HepG2 (cell line): ENCODE measurements at regions not wholly inside any gene's neighbourhood (a gene's known extent, or its start where the extent isn't known, plus 50 kb on each side); places are given as distances from the start of the nearest gene placed in this dataset.

Source experiments
- ATAC-seq: fragments of 200-7000 bp; cut with Tn5 transposase; 3 replicates; pipeline ENCODE4 v1.9.1; 2020; ENCODE audit warnings: mild to moderate bottlenecking, moderate library complexity
- BruUV-seq: library from RNA; stranded (reverse); fragments of 400-500 nt; replicated peaks from 2 replicates; lab custom pipeline; 2021; lab: Mats Ljungman, UMichigan
- CTCF ChIA-PET: fragments of 300-600 bp; formaldehyde crosslinking; extraction: SDS; loops from one replicate; lab custom pipeline; 2021; ENCODE audit warnings: low total read pairs, inconsistent platforms, low intra/inter-chr PET ratio; lab: Yijun Ruan, JAX
- POLR2A ChIA-PET: fragments of 350-600 bp; sonication (Branson Sonifier 250); formaldehyde crosslinking; loops from one replicate; lab custom pipeline; 2020; ENCODE audit warnings: antibody characterized with exemption, inconsistent platforms; lab: Yijun Ruan, JAX
- DNase-seq: peaks from one replicate; pipeline ENCODE4 v3.0.0-alpha.2; 2015; ENCODE audit warnings: low spot score
- FAIRE-seq: peaks from 3 replicates; lab custom pipeline; 2011; peaks lifted over from hg19 to GRCh38; lab: Jason Lieb, UNC
- H2AFZ ChIP-seq: one replicate; pipeline ENCODE4 v1.6.1; 2011; ENCODE audit warnings: low read length, inconsistent platforms
- H3K27ac ChIP-seq: fragments of 300-600 bp; 3 replicates; pipeline ENCODE4 v1.8.0; 2011; ENCODE audit warnings: mixed run types, mild to moderate bottlenecking, mixed read lengths, low read length, inconsistent platforms; ENCODE audit not compliant: insufficient read depth; ENCODE audit errors: extremely low read length
- H3K27me3 ChIP-seq, 2 experiments: fragments of 200-600 bp in 1 of 2; 2 replicates in 1 of 2; 3 replicates in 1 of 2; pipeline versions ENCODE4 v1.6.0 to v1.8.0; 2011; ENCODE audit warnings: low read length in 2 of 2, mild to moderate bottlenecking in 2 of 2, moderate library complexity in 2 of 2, inconsistent platforms in 1 of 2; ENCODE audit not compliant: insufficient read depth in 2 of 2, control insufficient read depth in 1 of 2
- H3K36me3 ChIP-seq, 2 experiments: fragments of 200-600 bp in 1 of 2; replicated peaks in 1 of 2; 2 replicates in 1 of 2; 3 replicates in 1 of 2; pipeline versions ENCODE4 v1.5.1 to v1.8.0; 2011; ENCODE audit warnings: low read length in 2 of 2, inconsistent platforms in 1 of 2; ENCODE audit not compliant: insufficient read depth in 2 of 2, control insufficient read depth in 1 of 2
- H3K4me1 ChIP-seq: 2 replicates; pipeline ENCODE4 v1.5.1; 2012; ENCODE audit warnings: low read length, inconsistent platforms; ENCODE audit not compliant: insufficient read depth
- H3K4me2 ChIP-seq: 2 replicates; pipeline ENCODE4 v1.6.0; 2011; ENCODE audit warnings: low read depth, low read length, inconsistent platforms
- H3K4me3 ChIP-seq, 3 experiments: fragments of 200-600 bp in 1 of 3; sonication (generic), shearing (Covaris generic) in 1 of 3; replicated peaks in 1 of 3; 2 replicates each; pipeline ENCODE4 v1.5.1; 2011 to 2016; ENCODE audit warnings: low read length in 3 of 3, inconsistent platforms in 2 of 3, low read depth in 2 of 3, mild to moderate bottlenecking in 2 of 3, control low read depth in 1 of 3, mixed read lengths in 1 of 3; ENCODE audit not compliant: insufficient read depth in 1 of 3
- H3K79me2 ChIP-seq: one replicate; pipeline ENCODE4 v1.6.1; 2011; ENCODE audit warnings: low read length, inconsistent platforms; ENCODE audit not compliant: insufficient read depth
- H3K9ac ChIP-seq: 2 replicates; pipeline ENCODE4 v1.6.0; 2011; ENCODE audit warnings: mild to moderate bottlenecking, low read depth, low read length, inconsistent platforms; ENCODE audit not compliant: insufficient read depth
- H3K9me3 ChIP-seq: 2 replicates; pipeline ENCODE4 v1.5.1; 2012; ENCODE audit warnings: mild to moderate bottlenecking, low read length
- H4K20me1 ChIP-seq: 2 replicates; pipeline ENCODE4 v1.6.0; 2011; ENCODE audit warnings: inconsistent platforms, mild to moderate bottlenecking, low read length, moderate library complexity; ENCODE audit not compliant: insufficient read depth
- AFF4 ChIP-seq: sonication (generic); formaldehyde crosslinking; IDR thresholded peaks from 2 replicates; pipeline ENCODE4 v1.4.0; 2020; ENCODE audit warnings: missing genetic modification reagents
- CBX1 ChIP-seq: IDR thresholded peaks from one replicate; pipeline ENCODE4 v1.6.1; 2016; ENCODE audit warnings: antibody characterized with exemption, low read depth
- ETV6 ChIP-seq: sonication (generic); formaldehyde crosslinking; conservative IDR thresholded peaks from 2 replicates; pipeline ENCODE4 v1.4.0; 2020; ENCODE audit warnings: missing genetic modification reagents
- MIER3 ChIP-seq: IDR thresholded peaks from 2 replicates; pipeline ENCODE4 v1.6.1; 2016; ENCODE audit warnings: missing compliant biosample characterization, borderline replicate concordance
- NR2F1 ChIP-seq, 2 experiments: fragments of 450-650 bp in 1 of 2; formaldehyde crosslinking in 1 of 2; IDR thresholded peaks; 2 replicates each; pipeline versions ENCODE4 v1.5.0 to v1.6.1; 2016 to 2020; ENCODE audit warnings: mild to moderate bottlenecking in 1 of 2, missing compliant biosample characterization in 1 of 2, missing genetic modification reagents in 1 of 2, moderate library complexity in 1 of 2
- RARG ChIP-seq: sonication (generic); formaldehyde crosslinking; IDR thresholded peaks from 2 replicates; pipeline ENCODE4 v1.4.0; 2020; ENCODE audit warnings: low read depth, mild to moderate bottlenecking, missing genetic modification reagents
- SNAPC2 ChIP-seq: sonication (generic); formaldehyde crosslinking; IDR thresholded peaks from 2 replicates; pipeline ENCODE4 v1.8.1; 2022; ENCODE audit warnings: mild to moderate bottlenecking, missing genetic modification reagents
- THAP8 ChIP-seq: sonication (generic); formaldehyde crosslinking; IDR thresholded peaks from 2 replicates; pipeline ENCODE4 v1.5.1; 2020; ENCODE audit warnings: missing genetic modification reagents, mild to moderate bottlenecking, borderline replicate concordance
- ZFP90 ChIP-seq: sonication (generic); formaldehyde crosslinking; IDR thresholded peaks from 2 replicates; pipeline ENCODE4 v1.8.0; 2022; ENCODE audit warnings: missing genetic modification reagents, mild to moderate bottlenecking, inconsistent platforms, borderline replicate concordance
- ZNF275 ChIP-seq: sonication (generic); formaldehyde crosslinking; IDR thresholded peaks from 2 replicates; pipeline ENCODE4 v1.8.0; 2022; ENCODE audit warnings: missing genetic modification reagents, mild to moderate bottlenecking, inconsistent platforms, borderline replicate concordance
- ZNF33B ChIP-seq: sonication (generic); formaldehyde crosslinking; IDR thresholded peaks from 2 replicates; pipeline ENCODE4 v1.5.1; 2020; ENCODE audit warnings: mild to moderate bottlenecking, missing genetic modification reagents
- ZNF484 ChIP-seq: sonication (generic); formaldehyde crosslinking; IDR thresholded peaks from 2 replicates; pipeline ENCODE4 v1.5.1; 2020; ENCODE audit warnings: mild to moderate bottlenecking, low read depth, missing genetic modification reagents, borderline replicate concordance
- WGBS: methylation state at CpG from one replicate; pipeline ENCODE4 v1.1.6; 2017; ENCODE audit warnings: low lambda C conversion rate; 5-methylcytosine and 5-hydroxymethylcytosine counted together
- in situ Hi-C: cut with HindIII; loops from 2 replicates; pipeline ENCODE4 v1.10.0; 2017; ENCODE audit warnings: low pct_unique_long_range_greater_than_20kb; ENCODE audit not compliant: extremely low pct_ligation_motif_present
- intact Hi-C: fragments of 100-400 bp; cut with micrococcal nuclease; formaldehyde crosslinking; loops from one replicate; pipeline ENCODE4 v1.10.0; 2022; ENCODE audit not compliant: unreplicated experiment
- TF ChIP-seq, protein P1 (sequence below), 2 experiments: sonication (generic) in 1 of 2; formaldehyde crosslinking in 1 of 2; IDR thresholded peaks; 2 replicates each; pipeline versions ENCODE4 v1.4.0 to v1.6.1; 2016 to 2020; ENCODE audit warnings: borderline replicate concordance in 1 of 2, low read depth in 1 of 2, mild to moderate bottlenecking in 1 of 2, missing genetic modification reagents in 1 of 2

DNA sequence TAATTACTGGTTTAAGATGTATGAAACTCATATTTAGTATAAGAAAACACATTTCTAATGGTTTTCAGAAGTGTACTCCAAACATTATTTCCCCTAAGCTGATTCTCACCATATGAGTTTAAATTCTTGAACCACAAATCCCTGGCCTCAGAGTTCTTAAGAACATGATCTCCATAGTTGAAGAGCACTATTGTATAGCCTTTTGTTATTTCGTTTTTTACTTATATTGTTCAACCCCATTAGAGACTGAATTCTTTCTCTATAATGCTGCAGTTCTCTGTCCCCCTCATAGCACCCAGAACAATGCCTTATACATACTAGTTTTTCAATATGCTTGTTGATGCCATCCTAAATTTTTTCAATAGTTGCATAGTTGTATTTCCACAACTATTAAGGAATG, 85.5 kb upstream of the TMEM17 start:
- no peak for DNase-seq
- CTCF ChIA-PET: no interaction called here
- intact Hi-C loops (no loop called here), in situ Hi-C loops (no loop called here)
- WGBS: 65% methylated on average over 1 of the region's 1 CpG
- Histone ChIP-seq H3K4me3 (no peak overlapping the region), H2AFZ (no peak overlapping the region), H3K79me2 (no peaks in the 10 kb centered on the region), H3K36me3 (no peaks in the 10 kb centered on the region), H3K27ac (no peak overlapping the region), H3K27me3 (no peaks in the 10 kb centered on the region), H3K9me3 (no peaks in the 10 kb centered on the region), H4K20me1 (no peaks in the 10 kb centered on the region), H3K9ac (no peak overlapping the region), H3K4me2 (no peak overlapping the region), H3K4me1 (peaks cover 60% of the 10 kb centered on the region)
- FAIRE-seq: no peak
- no peak for ATAC-seq
- BruUV-seq: no TSS peak
- TF ChIP-seq ZNF275 (CRISPR knock-in tag) (no peak), CBX1 (no peak), ZFP90 (no peak), NR2F1 (CRISPR knock-in tag; IDR thresholded peaks at IDR 0.05) (no peak), SNAPC2 (CRISPR knock-in tag) (no peak), MIER3 (CRISPR knock-in tag) (no peak), ZNF33B (CRISPR knock-in tag) (no peak), RARG (CRISPR knock-in tag) (no peak), AFF4 (CRISPR knock-in tag) (no peak), ETV6 (CRISPR knock-in tag) (no peak), ZNF484 (no peak), THAP8 (CRISPR knock-in tag) (no peak)
- TF ChIP-seq, protein P1, sequence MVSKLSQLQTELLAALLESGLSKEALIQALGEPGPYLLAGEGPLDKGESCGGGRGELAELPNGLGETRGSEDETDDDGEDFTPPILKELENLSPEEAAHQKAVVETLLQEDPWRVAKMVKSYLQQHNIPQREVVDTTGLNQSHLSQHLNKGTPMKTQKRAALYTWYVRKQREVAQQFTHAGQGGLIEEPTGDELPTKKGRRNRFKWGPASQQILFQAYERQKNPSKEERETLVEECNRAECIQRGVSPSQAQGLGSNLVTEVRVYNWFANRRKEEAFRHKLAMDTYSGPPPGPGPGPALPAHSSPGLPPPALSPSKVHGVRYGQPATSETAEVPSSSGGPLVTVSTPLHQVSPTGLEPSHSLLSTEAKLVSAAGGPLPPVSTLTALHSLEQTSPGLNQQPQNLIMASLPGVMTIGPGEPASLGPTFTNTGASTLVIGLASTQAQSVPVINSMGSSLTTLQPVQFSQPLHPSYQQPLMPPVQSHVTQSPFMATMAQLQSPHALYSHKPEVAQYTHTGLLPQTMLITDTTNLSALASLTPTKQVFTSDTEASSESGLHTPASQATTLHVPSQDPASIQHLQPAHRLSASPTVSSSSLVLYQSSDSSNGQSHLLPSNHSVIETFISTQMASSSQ (IDR thresholded peaks at IDR 0.05; ENCODE audit: low read depth): no peak
- TF ChIP-seq, protein P1 (CRISPR knock-in tag; IDR thresholded peaks at IDR 0.05; ENCODE audit: borderline replicate concordance): no peak
- POLR2A ChIA-PET: no interaction called here
